KBM-7 (cell line): ENCODE measurements at regions not wholly inside any gene's neighbourhood (a gene's known extent, or its start where the extent isn't known, plus 50 kb on each side); places are given as distances from the start of the nearest gene placed in this dataset.

Experiments used
- DNase-seq: peaks from one replicate; pipeline ENCODE4 v3.0.0-alpha.2; 2015
- in situ Hi-C: fragments of 300-500 bp; cut with MboI; formaldehyde crosslinking; loops from 2 replicates; pipeline ENCODE4 v1.14.3; 2020; ENCODE audit warnings: low sequenced_read_pairs, low pct_unique_long_range_greater_than_20kb, mixed read lengths

DNA sequence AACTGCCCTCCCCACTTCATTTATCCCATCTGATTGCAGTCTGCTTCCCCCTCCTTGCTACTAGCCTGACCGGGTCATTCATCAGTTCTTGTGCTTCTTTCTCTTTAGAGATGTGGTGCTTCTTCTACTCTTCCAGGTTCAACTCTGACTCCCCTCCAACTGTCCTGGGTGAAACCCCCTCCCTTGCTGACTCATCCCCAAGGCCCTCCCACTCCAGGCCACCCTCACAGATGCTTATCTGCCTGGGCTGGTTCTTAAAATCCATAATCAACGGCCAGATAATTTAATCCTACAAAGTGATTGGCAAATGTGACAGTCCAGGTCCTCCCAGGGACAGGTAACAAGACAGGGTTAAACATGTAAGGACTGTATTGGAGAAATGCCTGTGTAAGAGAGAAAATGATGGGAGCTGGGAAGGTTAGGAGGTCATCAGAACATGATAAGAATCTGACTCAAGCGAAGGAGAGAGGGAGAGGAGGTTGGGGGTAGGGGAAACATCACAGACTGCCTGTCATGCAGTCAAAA lies 182.8 kb upstream of the C1QTNF7 start:
- DNase-seq, result no peak
- in situ Hi-C loops, result loop anchor here (25.0 kb wide), 1 partner anchor 217 kb away; the partner anchor contains the start of gene CC2D2A

DNA sequence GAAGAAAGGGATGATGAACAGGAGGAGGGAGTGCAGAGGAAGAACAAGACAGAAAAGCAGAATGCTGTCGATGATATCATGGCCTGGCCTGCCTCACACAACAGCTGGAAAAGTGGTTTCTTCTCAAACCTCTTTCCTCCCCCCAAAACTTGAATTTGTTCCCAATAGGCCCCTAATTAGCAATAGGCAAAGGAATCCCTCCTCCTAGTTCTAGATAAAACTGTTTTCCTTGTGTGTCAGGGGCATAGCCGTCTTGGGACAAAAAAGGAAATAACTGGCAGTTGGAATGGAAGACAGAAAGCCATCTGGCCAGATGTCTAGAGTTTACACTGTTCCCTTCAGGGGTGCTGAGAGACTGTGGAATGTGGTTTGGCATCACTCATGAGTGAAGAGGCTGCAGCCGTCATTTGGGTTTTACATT lies 177.8 kb upstream of the C1QTNF7 start:
- in situ Hi-C loops, result no loop called here
- DNase-seq, result no peak

DNA sequence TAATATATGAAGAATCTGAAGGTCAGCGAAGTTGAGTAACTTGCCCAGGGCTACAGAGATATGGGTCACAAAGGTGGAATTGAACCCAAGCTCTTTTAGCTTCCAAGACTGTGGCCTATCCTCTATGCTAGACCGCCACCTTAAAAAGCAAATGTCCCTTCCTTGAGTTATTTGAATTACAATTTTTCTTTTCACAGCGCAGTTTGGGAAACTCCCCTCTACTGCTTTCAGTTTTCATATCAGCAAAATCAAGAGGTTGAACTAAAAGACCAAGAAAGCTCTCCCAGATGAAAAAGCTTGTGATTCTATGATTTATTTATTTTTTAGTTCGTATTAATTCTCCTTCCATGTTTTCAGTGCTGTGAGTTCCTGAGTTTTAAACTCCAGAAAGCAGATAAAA lies 174.5 kb upstream of the C1QTNF7 start:
- in situ Hi-C loops, result no loop called here
- DNase-seq, result no peak

DNA sequence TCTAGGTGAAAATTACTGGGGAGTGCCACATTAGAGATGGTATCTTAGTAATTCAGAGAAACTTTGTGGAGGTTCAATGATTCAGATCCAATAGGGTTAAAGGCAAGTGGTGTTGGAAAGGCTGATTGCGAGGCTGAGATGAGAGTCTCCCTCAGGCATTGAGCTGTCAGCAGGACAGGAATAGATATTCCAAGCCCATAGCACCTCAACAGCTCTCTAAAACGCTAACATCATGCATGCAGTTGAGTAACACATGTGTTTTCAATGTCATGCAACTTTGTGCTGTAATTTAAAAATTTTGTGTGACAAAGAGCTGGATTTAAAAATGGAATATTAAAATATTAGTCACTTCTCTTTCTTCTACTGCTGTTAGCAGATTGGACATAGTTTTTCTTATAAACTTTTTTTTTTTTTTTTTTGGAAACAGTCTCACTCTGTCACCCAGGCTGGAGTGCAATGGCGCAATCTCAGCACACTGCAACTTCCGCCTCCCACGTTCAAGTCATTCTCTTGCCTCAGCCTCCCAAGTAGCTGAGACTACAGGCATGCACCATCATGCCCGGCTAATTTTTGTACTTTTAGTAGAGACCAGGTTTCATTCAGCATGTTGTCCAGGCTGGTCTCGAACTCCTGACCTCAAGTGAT lies 173.5 kb upstream of the C1QTNF7 start:
- in situ Hi-C loops, result no loop called here
- no peak for DNase-seq

DNA sequence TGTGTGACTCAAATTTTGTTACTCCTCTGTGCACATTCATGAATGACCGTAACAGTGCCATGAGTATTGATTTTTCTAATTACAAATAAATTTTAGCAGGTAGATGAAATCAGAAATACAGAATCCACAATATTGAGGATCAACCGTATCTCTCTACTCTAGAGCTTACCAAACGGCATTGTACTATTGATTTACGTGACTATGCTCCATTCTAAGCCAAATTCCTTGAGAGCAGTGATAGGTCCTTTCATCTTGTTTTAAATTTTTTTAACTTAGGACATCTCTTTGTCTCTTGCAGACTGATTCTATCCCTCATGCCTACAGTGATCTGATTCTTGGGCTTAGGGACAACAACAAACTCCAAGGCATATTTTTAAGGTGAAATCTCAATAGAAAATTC lies 172.3 kb upstream of the C1QTNF7 start:
- DNase-seq, result no peak
- in situ Hi-C loops, result no loop called here

DNA sequence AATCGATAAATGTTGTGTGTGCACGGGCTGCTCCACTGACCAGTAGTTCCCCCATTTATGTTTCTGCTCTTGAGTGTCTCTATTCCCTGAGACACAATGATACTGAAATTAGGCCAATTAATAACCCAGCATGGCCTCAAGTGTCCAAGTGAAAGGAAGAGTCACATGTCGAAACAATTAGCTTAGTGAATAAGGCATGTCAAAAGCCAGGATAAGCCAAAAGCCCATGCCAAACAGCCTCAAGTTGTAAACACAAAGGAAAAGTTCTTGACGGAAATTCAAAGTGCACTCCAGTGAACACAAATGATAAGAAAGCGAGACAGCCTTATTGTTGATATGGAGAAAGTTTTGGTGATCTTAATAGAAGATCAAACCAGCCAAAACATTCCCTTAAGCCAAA lies 167.1 kb upstream of the C1QTNF7 start:
- in situ Hi-C loops, result no loop called here
- no peak for DNase-seq

DNA sequence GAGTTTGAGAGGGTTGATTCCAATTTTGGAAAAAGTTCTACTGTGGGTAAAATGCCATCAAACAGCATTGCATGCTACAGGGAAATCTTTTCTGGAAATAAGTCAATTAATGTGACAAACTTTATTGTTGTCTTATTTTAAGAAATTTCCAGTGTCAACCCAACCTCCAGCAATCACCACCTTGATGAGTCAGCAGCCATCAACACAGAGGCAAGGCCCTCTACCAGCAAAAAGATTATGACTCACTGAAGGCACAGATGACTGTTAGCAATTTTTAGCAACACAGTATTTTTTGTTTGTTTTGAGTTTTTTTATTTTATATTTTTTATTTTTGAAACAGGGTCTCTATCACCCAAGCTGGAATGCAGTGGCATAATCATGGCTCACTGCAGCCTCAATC lies 165.4 kb upstream of the C1QTNF7 start:
- DNase-seq, result no peak
- in situ Hi-C loops, result no loop called here

DNA sequence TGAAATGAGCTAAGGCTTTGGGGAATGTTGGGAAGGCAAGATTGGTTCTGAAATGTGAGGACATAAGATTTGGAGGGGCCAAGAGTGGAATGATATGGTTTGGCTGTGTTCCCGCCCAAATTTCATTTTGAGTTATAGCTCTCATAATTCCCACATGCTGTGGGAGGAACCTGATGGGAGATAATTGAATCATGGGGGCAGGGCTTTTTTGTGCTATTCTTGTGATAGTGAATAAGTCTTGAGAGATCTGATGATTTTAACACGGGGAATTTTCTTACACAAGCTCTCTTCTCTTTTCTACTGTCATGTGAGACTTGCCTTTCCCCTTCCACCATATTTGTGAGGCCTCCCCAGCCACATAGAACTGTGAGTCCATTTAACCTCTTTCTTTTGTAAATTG lies 157.6 kb upstream of the C1QTNF7 start:
- in situ Hi-C loops, result no loop called here
- DNase-seq, result no peak

DNA sequence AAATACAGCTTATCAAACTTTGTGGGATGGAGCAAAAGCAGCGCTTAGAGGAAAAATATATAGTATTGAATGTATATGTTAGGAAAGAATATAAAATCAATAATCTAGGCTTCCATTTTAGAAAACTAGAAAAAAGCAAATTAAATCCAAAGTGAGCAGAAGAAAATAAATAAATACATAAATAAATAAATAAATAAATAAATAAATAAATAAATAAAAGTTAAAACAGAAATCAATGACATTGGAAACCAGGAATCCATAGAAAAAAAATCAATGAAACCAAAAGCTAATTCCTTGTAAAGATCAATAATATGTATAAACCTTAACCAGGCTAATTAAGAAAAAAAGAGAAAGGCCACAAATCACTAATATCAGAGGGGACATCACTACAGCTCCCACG lies 141.8 kb upstream of the C1QTNF7 start:
- in situ Hi-C loops, result no loop called here
- DNase-seq, result no peak

DNA sequence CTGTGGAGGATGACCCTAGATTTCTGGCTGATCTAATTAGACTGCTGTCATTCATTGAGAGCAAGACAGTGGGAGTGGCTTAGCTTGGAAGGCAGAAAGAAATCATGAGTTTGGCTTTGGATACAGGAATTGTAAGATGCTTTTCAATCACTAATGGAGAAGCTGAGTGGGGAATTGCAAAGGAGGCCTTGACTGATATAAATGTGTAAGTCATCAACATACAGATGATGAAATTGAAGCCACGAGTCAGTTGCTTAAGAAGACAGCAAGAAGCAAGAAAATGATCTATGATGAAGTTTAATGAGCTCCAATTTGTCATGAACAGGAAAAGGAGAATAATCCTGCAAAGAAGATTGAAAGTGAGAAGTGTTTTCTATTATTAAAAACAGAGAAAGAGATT lies 136.7 kb upstream of the C1QTNF7 start:
- no peak for DNase-seq
- in situ Hi-C loops, result no loop called here

DNA sequence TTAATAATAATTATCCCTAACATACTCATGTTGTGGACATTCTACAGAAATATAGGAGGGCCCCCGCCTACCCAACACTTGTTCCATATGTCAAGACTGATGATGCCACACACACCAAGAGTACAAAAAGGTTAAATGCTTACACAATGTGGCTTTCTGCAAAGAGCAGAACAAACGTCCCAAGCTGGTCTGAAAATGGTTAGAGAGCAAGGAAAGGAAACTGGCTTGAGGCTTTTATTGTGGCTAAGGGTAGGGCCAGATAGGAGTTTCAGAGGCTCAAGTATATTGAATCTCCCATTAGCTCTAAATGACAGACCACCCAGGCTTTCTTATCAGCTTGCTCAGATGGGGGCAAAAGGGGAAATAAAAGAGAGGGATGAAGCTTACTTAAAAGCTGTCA lies 134.1 kb upstream of the C1QTNF7 start:
- in situ Hi-C loops, result no loop called here
- DNase-seq, result no peak

DNA sequence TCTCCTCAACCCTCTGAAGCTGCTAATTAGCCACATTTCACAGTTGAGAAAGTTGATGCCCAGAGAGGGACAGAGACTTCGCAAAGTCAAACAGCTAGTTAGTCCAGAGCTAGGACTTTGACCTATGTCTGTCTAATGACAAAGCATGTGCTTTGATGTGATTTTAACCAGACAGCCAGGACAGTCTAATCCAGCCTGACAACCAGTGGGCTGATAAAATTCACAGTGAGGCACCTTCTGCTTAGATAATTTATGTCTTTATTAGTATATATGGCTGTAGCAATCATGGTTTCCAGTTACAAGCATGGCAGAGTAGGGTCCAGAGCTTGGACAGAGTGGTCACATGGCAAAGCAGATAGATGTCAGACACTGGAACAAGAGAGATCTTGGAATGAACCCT lies 133.6 kb upstream of the C1QTNF7 start:
- DNase-seq, result no peak
- in situ Hi-C loops, result no loop called here

DNA sequence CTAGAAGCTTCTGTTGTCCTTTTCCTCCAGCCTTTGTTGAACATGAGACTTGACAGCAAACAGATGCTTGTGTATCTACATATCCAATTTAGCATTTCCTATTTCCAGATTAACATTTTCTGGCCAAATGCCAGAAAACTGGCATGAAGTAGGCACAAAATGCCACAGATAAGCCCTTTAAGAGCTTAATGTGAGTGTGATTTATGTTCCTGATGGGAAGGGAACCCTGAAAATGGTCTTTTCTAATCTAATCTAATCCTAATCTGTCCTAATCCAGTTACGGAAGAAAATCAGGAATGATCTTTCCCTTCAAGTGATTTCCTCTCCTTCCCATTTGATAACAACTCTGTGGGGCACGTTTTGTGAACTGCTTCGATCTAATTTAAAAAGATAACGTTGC lies 133.0 kb upstream of the C1QTNF7 start:
- no peak for DNase-seq
- in situ Hi-C loops, result no loop called here

DNA sequence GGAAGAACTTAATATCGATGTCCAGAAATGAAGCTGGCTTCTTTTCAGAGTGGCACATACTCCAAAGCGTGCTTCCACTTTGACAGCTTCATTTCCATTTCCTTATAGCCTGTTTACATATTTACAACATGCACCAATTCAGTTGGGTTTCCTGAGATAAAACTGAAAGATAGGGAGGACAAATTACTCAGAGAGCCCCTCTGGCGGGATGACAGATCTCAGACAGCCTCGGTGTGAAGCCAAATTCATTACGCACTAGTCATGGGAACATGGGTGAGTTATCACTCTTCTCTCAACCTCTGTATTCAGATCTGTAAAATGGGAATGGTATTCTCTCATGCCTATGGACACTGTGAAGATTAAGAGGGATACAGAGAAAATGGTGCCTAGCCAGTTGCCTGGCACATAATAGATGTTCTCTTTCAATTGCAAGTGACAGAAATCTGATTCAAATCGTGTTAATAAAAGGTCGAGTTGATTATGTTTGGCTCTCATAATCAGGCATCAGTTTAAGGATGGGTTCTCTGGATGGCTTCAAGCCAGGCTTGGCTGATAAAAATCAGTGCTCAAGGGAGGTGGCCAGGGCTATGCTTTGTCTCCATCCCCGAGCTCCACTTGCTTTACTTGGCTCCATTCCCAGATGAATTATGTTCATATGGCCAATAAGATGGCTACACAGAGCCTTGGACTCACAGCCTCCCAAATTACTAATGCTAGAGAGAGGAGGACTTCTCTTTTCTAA lies 132.2 kb upstream of the C1QTNF7 start:
- DNase-seq, result no peak
- in situ Hi-C loops, result no loop called here

DNA sequence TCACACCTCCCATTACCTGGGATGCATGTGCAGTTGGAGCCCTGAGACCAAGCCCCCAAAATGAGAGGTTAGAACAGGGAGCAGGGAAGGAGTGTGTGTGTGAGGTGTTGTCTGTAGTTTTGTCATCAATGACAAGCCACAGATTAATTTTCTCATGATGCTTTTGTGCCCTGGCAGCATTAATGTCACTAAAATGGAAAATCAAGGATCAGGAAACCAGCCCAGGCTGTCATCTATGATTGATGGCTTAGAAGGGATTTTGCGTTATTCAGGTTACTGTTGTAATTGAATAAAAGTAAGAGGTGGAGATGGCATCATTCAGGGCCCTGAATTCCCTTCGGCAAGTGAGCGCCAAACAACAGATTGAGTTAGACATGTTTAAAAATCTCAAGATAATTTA lies 130.5 kb upstream of the C1QTNF7 start:
- DNase-seq, result no peak
- in situ Hi-C loops, result no loop called here

DNA sequence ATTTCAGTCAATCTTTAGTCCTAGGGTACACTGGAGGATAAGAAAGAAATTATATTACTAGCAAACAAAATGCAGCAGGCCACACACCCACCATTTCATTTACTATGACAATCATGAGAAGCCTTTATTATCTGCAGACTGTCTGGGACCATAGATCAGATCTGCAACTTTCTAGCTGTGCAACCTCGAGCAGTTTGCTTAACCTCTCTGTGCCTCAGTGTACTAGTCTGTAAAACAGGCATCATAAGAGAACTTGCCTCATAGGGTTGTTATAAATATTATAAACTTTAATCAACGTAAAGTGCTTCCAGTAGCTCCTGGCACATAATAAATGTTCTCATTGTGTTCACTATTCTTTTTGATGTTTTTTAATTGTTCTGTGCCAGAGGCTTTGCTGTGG lies 128.2 kb upstream of the C1QTNF7 start:
- DNase-seq, result no peak
- in situ Hi-C loops, result no loop called here

DNA sequence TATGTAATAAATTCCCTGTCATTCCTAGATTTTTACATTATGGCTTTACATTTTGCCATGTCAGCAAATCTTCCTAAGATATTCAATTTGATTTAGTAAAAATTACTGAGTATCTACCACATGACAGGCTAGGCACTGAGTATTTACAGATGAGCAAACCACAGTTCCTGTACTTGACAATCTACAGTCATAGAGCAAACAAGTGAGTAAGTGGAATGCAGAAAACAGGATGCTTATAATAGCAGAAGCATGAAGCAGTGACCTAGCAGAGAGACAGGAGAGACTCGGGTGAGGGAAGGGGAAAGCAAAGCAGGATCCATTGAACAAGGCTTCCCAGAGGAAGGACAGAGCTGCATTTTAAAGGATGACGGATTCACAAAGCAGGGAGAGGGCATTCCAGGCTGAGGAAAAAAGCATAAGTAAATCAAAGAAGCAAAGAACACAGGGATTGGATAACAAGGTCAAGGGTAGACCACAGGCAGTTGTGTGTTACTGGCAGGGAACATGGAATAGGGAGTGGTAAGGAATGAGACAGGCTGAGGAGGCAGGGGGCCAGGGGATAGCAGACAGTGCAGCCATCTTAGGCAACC lies 124.7 kb upstream of the C1QTNF7 start:
- DNase-seq, result no peak
- in situ Hi-C loops, result no loop called here

DNA sequence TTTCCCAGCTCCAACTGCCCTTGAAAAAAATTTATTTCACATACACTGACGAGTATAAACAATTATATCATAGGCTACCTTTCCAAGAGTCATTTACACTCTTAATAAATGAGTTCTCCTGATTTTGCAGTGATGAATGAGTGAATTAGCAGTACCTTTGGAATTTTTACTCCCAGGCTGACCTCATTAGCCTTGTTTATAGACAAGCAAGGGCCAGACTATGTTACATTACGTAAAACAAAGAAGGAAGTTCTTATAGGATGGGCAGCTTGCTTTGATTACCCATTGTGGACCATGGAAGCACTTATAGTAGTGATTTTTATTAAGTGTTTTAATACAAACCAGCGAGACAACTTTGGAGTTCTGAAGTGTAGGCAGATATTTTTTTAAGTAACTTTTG lies 112.9 kb upstream of the C1QTNF7 start:
- in situ Hi-C loops, result no loop called here
- DNase-seq, result no peak

DNA sequence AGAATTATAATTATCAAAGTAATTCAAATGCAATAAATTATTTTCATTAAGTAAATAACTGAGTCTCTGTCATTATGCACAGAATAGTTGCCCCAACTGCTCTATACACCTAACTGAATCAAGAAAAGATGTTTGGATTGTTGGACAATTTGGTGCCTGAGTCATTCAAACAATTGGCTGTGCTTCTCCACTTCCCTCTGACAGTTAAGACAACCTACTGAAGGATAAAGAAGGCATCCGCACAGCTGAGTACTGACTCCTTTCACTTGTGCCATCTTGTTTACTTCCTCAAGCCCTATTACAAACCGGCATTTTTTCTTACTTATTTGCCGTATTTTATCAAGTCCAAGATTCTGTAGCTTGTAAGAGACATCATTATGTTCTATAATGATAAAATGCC lies 110.6 kb upstream of the C1QTNF7 start:
- in situ Hi-C loops, result no loop called here
- no peak for DNase-seq

DNA sequence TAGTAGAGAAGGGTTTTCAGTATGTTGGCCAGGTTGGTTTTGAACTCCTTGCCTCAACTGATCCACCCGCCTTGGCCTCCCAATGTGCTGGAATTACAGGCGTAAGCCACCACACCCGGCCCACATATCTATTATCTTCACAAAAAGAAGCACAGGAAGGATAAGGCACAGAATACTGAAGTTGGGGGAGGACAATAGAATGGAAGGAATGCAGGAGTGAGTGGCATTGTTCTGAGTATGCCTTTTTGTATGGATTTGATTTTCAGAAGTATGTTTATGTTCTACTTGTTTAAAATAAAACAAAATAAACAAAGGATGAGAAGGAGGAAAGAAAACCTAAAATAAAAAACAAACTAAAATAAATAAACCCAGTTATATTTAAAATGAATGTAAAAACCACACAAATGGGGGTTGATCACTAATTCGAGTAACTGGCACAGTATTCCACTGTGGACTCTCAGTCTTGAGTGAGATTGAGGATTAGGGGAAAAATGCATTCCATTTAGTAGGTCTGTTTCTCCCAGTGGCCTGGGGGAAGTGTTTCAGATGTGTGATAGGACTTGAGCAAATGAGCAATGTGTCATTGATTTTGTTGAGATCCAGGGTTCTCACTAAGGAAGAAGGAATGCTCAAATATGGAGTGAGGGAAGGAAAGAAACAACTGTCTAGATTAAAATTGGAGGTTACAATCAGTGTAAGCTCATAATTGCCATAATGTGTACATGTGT lies 109.0 kb upstream of the C1QTNF7 start:
- in situ Hi-C loops, result no loop called here
- no peak for DNase-seq
